ENCODE measurements at regions not wholly inside any gene's neighbourhood (a gene's known extent, or its start where the extent isn't known, plus 50 kb on each side); places are given as distances from the start of the nearest gene placed in this dataset.

GRCh38 chr11:127117231-127117739 lies 116.7 kb upstream of the KIRREL3 start:
- DNase-seq (ENCODE audit: low spot score) (no peak), ATAC-seq (ENCODE audit: low FRiP score) (no peak)
- TF ChIP-seq CTCF (IDR thresholded peaks at IDR 0.05) = no peak

GRCh38 chr11:127115844-127116243 lies 115.3 kb upstream of the KIRREL3 start:
- DNase-seq (ENCODE audit: low spot score) (no peak), ATAC-seq (ENCODE audit: low FRiP score) (no peak)
- no peak for TF ChIP-seq CTCF (IDR thresholded peaks at IDR 0.05)

GRCh38 chr11:127114035-127114434 lies 113.5 kb upstream of the KIRREL3 start:
- TF ChIP-seq CTCF (IDR thresholded peaks at IDR 0.05) = no peak
- no peak for ATAC-seq (ENCODE audit: low FRiP score)
- no peak for DNase-seq (ENCODE audit: low spot score)

- DNase-seq (ENCODE audit: low spot score) (no peak), ATAC-seq (ENCODE audit: low FRiP score) (no peak)
- no peak for TF ChIP-seq CTCF (IDR thresholded peaks at IDR 0.05)
Observed at GRCh38 chr11:127110542-127110941, 110.0 kb upstream of the KIRREL3 start.

GRCh38 chr11:127109796-127110480 lies 109.4 kb upstream of the KIRREL3 start:
- TF ChIP-seq CTCF (IDR thresholded peaks at IDR 0.05) = no peak
- no peak for DNase-seq (ENCODE audit: low spot score)
- no peak for ATAC-seq (ENCODE audit: low FRiP score)

- no peak for DNase-seq (ENCODE audit: low spot score)
- TF ChIP-seq CTCF (IDR thresholded peaks at IDR 0.05) = no peak
- ATAC-seq (ENCODE audit: low FRiP score) = no peak
Observed at GRCh38 chr11:127108838-127109237, 108.3 kb upstream of the KIRREL3 start.

GRCh38 chr11:127106938-127107337 lies 106.4 kb upstream of the KIRREL3 start:
- ATAC-seq (ENCODE audit: low FRiP score) (no peak), DNase-seq (ENCODE audit: low spot score) (no peak)
- no peak for TF ChIP-seq CTCF (IDR thresholded peaks at IDR 0.05)

All from omental fat pad (tissue), 3 donors.